A673 (cell line): ENCODE measurements at regions not wholly inside any gene's neighbourhood (a gene's known extent, or its start where the extent isn't known, plus 50 kb on each side); places are given as distances from the start of the nearest gene placed in this dataset.

ENCODE experiments used
- BruUV-seq: library from RNA; stranded (reverse); fragments of 400-500 nt; replicated peaks from 2 replicates; lab custom pipeline; 2021; lab: Mats Ljungman, UMichigan
- CTCF ChIA-PET: fragments of 300-600 bp; sonication (Branson Sonifier 250); formaldehyde crosslinking; loops from one replicate; lab custom pipeline; 2022; ENCODE audit warnings: antibody characterized with exemption; lab: Charles Lee
- POLR2A ChIA-PET: fragments of 300-600 bp; sonication (Branson Sonifier 250); formaldehyde crosslinking; loops from one replicate; lab custom pipeline; 2022; ENCODE audit warnings: antibody characterized with exemption; ENCODE audit not compliant: low non-redundant PET; lab: Charles Lee
- DNase-seq: peaks from one replicate; pipeline ENCODE4 v3.0.0-alpha.2; 2015; ENCODE audit warnings: low spot score
- H3K27ac ChIP-seq: fragments of 200-600 bp; sonication (generic); 2 replicates; pipeline ENCODE4 v1.5.1; 2016; ENCODE audit warnings: mixed run types, low read depth, mild to moderate bottlenecking, mixed read lengths, antibody characterized with exemption, low read length; ENCODE audit not compliant: poor library complexity, severe bottlenecking
- H3K27me3 ChIP-seq: fragments of 200-600 bp; sonication (generic); replicated peaks from 2 replicates; pipeline ENCODE4 v1.6.1; 2017; ENCODE audit warnings: mixed run types, low read depth, mild to moderate bottlenecking, mixed read lengths, antibody characterized with exemption, low read length; ENCODE audit not compliant: insufficient read depth, poor library complexity
- H3K36me3 ChIP-seq: fragments of 200-600 bp; sonication (generic); 2 replicates; pipeline ENCODE4 v1.6.1; 2016; ENCODE audit warnings: mixed run types, mild to moderate bottlenecking, mixed read lengths, antibody characterized with exemption, low read length; ENCODE audit not compliant: insufficient read depth, poor library complexity, severe bottlenecking
- H3K4me1 ChIP-seq: fragments of 200-600 bp; sonication (generic); 2 replicates; pipeline ENCODE4 v1.6.1; 2017; ENCODE audit warnings: mixed run types, mild to moderate bottlenecking, mixed read lengths, antibody characterized with exemption, low read length; ENCODE audit not compliant: insufficient read depth, poor library complexity, severe bottlenecking
- H3K4me3 ChIP-seq: fragments of 200-600 bp; sonication (generic); 2 replicates; pipeline ENCODE4 v1.5.1; 2016; ENCODE audit warnings: low read depth, mixed run types, mild to moderate bottlenecking, mixed read lengths, low read length; ENCODE audit not compliant: poor library complexity, severe bottlenecking
- H3K9me3 ChIP-seq: fragments of 200-600 bp; sonication (generic); 2 replicates; pipeline ENCODE4 v1.6.1; 2016; ENCODE audit warnings: mixed run types, low read depth, mild to moderate bottlenecking, mixed read lengths, antibody characterized with exemption, low read length; ENCODE audit not compliant: poor library complexity, severe bottlenecking
- EZH2 ChIP-seq: fragments of 200-600 bp; sonication (generic); IDR thresholded peaks from 2 replicates; pipeline ENCODE4 v1.6.1; 2017; ENCODE audit warnings: borderline replicate concordance, low read depth, mild to moderate bottlenecking, mixed read lengths, antibody characterized with exemption, low read length; ENCODE audit not compliant: poor library complexity, severe bottlenecking
- intact Hi-C: fragments of 100-400 bp; cut with micrococcal nuclease; formaldehyde crosslinking; loops from one replicate; pipeline ENCODE4 v1.10.0; 2022; ENCODE audit not compliant: unreplicated experiment
- TF ChIP-seq, protein P1 (sequence below): fragments of 300-800, 200-600 bp; sonication (generic); conservative IDR thresholded peaks from 2 replicates; pipeline ENCODE4 v1.5.1; 2017; ENCODE audit warnings: low read depth, mild to moderate bottlenecking, antibody characterized with exemption, low read length, moderate library complexity, mixed read lengths

GRCh38 chr11:79623375-79623774 lies 182.5 kb upstream of the TENM4 start:
- ChIA-PET CTCF (no interaction called here), POLR2A (no interaction called here)
- intact Hi-C loops, result no loop called here
- TF ChIP-seq, protein P1, sequence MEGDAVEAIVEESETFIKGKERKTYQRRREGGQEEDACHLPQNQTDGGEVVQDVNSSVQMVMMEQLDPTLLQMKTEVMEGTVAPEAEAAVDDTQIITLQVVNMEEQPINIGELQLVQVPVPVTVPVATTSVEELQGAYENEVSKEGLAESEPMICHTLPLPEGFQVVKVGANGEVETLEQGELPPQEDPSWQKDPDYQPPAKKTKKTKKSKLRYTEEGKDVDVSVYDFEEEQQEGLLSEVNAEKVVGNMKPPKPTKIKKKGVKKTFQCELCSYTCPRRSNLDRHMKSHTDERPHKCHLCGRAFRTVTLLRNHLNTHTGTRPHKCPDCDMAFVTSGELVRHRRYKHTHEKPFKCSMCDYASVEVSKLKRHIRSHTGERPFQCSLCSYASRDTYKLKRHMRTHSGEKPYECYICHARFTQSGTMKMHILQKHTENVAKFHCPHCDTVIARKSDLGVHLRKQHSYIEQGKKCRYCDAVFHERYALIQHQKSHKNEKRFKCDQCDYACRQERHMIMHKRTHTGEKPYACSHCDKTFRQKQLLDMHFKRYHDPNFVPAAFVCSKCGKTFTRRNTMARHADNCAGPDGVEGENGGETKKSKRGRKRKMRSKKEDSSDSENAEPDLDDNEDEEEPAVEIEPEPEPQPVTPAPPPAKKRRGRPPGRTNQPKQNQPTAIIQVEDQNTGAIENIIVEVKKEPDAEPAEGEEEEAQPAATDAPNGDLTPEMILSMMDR, result no peak
- TF ChIP-seq EZH2, result no peak
- Histone ChIP-seq H3K9me3 (no peaks in the 10 kb centered on the region), H3K4me3 (no peak overlapping the region), H3K27me3 (no peaks in the 10 kb centered on the region), H3K36me3 (no peaks in the 10 kb centered on the region), H3K4me1 (no peaks in the 10 kb centered on the region), H3K27ac (no peak overlapping the region)
- BruUV-seq, result no TSS peak
- DNase-seq, result no peak

DNA sequence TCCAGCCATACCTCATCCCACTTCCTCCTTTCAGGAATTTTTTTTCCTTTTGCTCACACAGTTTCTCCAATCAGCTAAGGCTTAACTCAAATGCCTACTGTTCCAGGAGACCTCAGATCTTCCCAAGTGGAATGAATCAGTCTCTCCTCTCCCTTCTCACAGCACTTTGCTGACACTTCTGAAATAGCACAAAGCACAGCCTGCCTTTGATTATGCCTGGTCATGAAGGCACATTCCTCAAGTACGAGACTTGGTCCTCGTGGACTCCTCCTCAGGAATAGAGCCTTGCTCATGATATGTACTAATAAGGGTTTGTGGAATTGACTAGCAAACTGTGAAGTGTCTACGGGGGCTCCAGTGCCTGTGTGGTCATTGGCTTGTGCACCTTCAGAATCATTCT lies 176.7 kb upstream of the TENM4 start:
- ChIA-PET POLR2A (no interaction called here), CTCF (no interaction called here)
- TF ChIP-seq, protein P1, result no peak
- no peak for TF ChIP-seq EZH2
- no peak overlapping the region for H3K4me3 ChIP-seq
- H3K27ac ChIP-seq, result no peak overlapping the region
- no TSS peak for BruUV-seq
- intact Hi-C loops, result no loop called here
- H3K36me3 ChIP-seq, result no peaks in the 10 kb centered on the region
- H3K4me1 ChIP-seq, result no peaks in the 10 kb centered on the region
- DNase-seq, result no peak
- peaks cover 14% of the 10 kb centered on the region for H3K27me3 ChIP-seq
- H3K9me3 ChIP-seq, result no peaks in the 10 kb centered on the region

GRCh38 chr11:79616392-79616851 lies 175.6 kb upstream of the TENM4 start:
- BruUV-seq, result no TSS peak
- no peaks in the 10 kb centered on the region for H3K9me3 ChIP-seq
- no peaks in the 10 kb centered on the region for H3K36me3 ChIP-seq
- H3K27ac ChIP-seq, result no peak overlapping the region
- H3K4me3 ChIP-seq, result no peak overlapping the region
- ChIA-PET CTCF (no interaction called here), POLR2A (no interaction called here)
- TF ChIP-seq, protein P1, result no peak
- no peak for TF ChIP-seq EZH2
- H3K27me3 ChIP-seq, result peaks cover 14% of the 10 kb centered on the region
- no peak for DNase-seq
- intact Hi-C loops, result no loop called here
- no peaks in the 10 kb centered on the region for H3K4me1 ChIP-seq
